Neuronal stem cell (in vitro differentiated cells): ENCODE measurements at regions not wholly inside any gene's neighbourhood (a gene's known extent, or its start where the extent isn't known, plus 50 kb on each side); places are given as distances from the start of the nearest gene placed in this dataset.

Experiments used
- DNase-seq: peaks from one replicate; pipeline ENCODE4 v3.0.0-alpha.2; 2013; ENCODE audit warnings: low spot score
- H2AFZ ChIP-seq: one replicate; pipeline ENCODE4 v1.6.1; 2013; ENCODE audit warnings: mild to moderate bottlenecking, low read length, inconsistent platforms
- H2AK5ac ChIP-seq: 2 replicates; pipeline ENCODE4 v1.6.1; 2013; ENCODE audit warnings: low read depth, mild to moderate bottlenecking, inconsistent platforms, low read length, moderate library complexity, mixed read lengths
- H2BK120ac ChIP-seq: 2 replicates; pipeline ENCODE4 v1.6.1; 2013; ENCODE audit warnings: low read depth, mild to moderate bottlenecking, inconsistent platforms, low read length, moderate library complexity, mixed read lengths
- H2BK12ac ChIP-seq: one replicate; pipeline ENCODE4 v1.6.1; 2013; ENCODE audit warnings: low read length, inconsistent platforms
- H2BK15ac ChIP-seq: 2 replicates; pipeline ENCODE4 v1.6.1; 2013; ENCODE audit warnings: mild to moderate bottlenecking, low read length, inconsistent platforms, mixed read lengths
- H2BK5ac ChIP-seq: one replicate; pipeline ENCODE4 v1.6.1; 2013; ENCODE audit warnings: inconsistent platforms, mild to moderate bottlenecking, low read length, moderate library complexity
- H3K14ac ChIP-seq: one replicate; pipeline ENCODE4 v1.6.1; 2013; ENCODE audit warnings: low read length, inconsistent platforms
- H3K18ac ChIP-seq: 2 replicates; pipeline ENCODE4 v1.6.1; 2013; ENCODE audit warnings: low read length, inconsistent platforms
- H3K23ac ChIP-seq: 2 replicates; pipeline ENCODE4 v1.6.1; 2013; ENCODE audit warnings: low read depth, mild to moderate bottlenecking, mixed read lengths, low read length, inconsistent platforms; ENCODE audit not compliant: poor library complexity
- H3K27ac ChIP-seq: replicated peaks from 3 replicates; pipeline ENCODE4 v1.5.1; 2013; ENCODE audit warnings: low read length, inconsistent platforms
- H3K27me3 ChIP-seq, 3 experiments: 2 replicates each; pipeline ENCODE4 v1.6.1; 2013; ENCODE audit warnings: low read length in 3 of 3, mild to moderate bottlenecking in 2 of 3, inconsistent platforms in 1 of 3, low read depth in 1 of 3, mixed read lengths in 1 of 3, moderate library complexity in 1 of 3; ENCODE audit not compliant: control insufficient read depth in 3 of 3, insufficient read depth in 3 of 3
- H3K36me3 ChIP-seq, 2 donors: replicated peaks in 1 of 2; 2 replicates each; pipeline ENCODE4 v1.6.1; 2013; ENCODE audit warnings: low read length in 2 of 2; ENCODE audit not compliant: control insufficient read depth in 2 of 2, insufficient read depth in 2 of 2
- H3K4ac ChIP-seq: 2 replicates; pipeline ENCODE4 v1.6.1; 2013; ENCODE audit warnings: inconsistent platforms, mild to moderate bottlenecking, low read length, moderate library complexity
- H3K4me1 ChIP-seq, 2 donors: 1 replicate in 1 of 2; 2 replicates in 1 of 2; pipeline ENCODE4 v1.6.1; 2013; ENCODE audit warnings: low read length in 2 of 2, low read depth in 1 of 2; ENCODE audit not compliant: control insufficient read depth in 2 of 2, insufficient read depth in 1 of 2
- H3K4me2 ChIP-seq: one replicate; pipeline ENCODE4 v1.6.1; 2013; ENCODE audit warnings: mild to moderate bottlenecking, low read length, inconsistent platforms; ENCODE audit not compliant: insufficient read depth, poor library complexity, severe bottlenecking
- H3K4me3 ChIP-seq, 2 donors: 2 replicates each; pipeline ENCODE4 v1.5.1; 2013; ENCODE audit warnings: low read length in 2 of 2, mild to moderate bottlenecking in 2 of 2, inconsistent platforms in 1 of 2, moderate library complexity in 1 of 2
- H3K79me1 ChIP-seq: one replicate; pipeline ENCODE4 v1.6.1; 2013; ENCODE audit warnings: low read depth, mild to moderate bottlenecking, inconsistent platforms, low read length, moderate library complexity
- H3K9ac ChIP-seq: one replicate; pipeline ENCODE4 v1.6.1; 2013; ENCODE audit warnings: mild to moderate bottlenecking, low read depth, low read length, inconsistent platforms; ENCODE audit not compliant: poor library complexity
- H3K9me3 ChIP-seq, 2 donors: replicated peaks in 1 of 2; 2 replicates each; pipeline versions ENCODE3 to v1.6.1; 2013; ENCODE audit warnings: low read length in 2 of 2, mild to moderate bottlenecking in 2 of 2, inconsistent platforms in 1 of 2, low read depth in 1 of 2, mixed read lengths in 1 of 2, moderate library complexity in 1 of 2; ENCODE audit not compliant: control insufficient read depth in 2 of 2, insufficient read depth in 1 of 2
- H4K8ac ChIP-seq: one replicate; pipeline ENCODE4 v1.6.1; 2013; ENCODE audit warnings: low read depth, mild to moderate bottlenecking, inconsistent platforms, low read length, moderate library complexity
- H4K91ac ChIP-seq: one replicate; pipeline ENCODE4 v1.6.1; 2013; ENCODE audit warnings: low read length, low read depth, mild to moderate bottlenecking, inconsistent platforms; ENCODE audit not compliant: poor library complexity
- WGBS, 2 donors: extraction: QIAGEN DNeasy Blood & Tissue Kit; methylation state at CpG; one replicate each; pipeline ENCODE4 v1.1.7; 2013; ENCODE audit warnings: missing lambda C conversion rate in 2 of 2, mixed read lengths in 1 of 2; ENCODE audit not compliant: insufficient read length in 2 of 2, insufficient replicate concordance in 1 of 2; ENCODE audit errors: extremely low coverage in 2 of 2; 5-methylcytosine and 5-hydroxymethylcytosine counted together

GRCh38 chr13:59422646-59423045, 741.1 kb downstream of the DIAPH3 start:
- Histone ChIP-seq H3K4me1 (peaks cover 0 to 4% of the 10 kb centered on the region in 2 donors), H2BK15ac (no peak overlapping the region), H4K8ac (no peak overlapping the region), H3K4me3 (no peak overlapping the region), H2BK12ac (no peak overlapping the region), H3K27ac (no peak overlapping the region), H3K36me3 (no peaks in the 10 kb centered on the region), H2AFZ (no peak overlapping the region), H3K9ac (no peak overlapping the region), H3K14ac (no peak overlapping the region), H3K4ac (no peak overlapping the region), H2AK5ac (no peak overlapping the region), H2BK5ac (no peak overlapping the region), H2BK120ac (no peak overlapping the region), H3K79me1 (no peaks in the 10 kb centered on the region), H3K18ac (no peak overlapping the region), H3K23ac (no peak overlapping the region), H4K91ac (no peak overlapping the region), H3K9me3 (no peaks in the 10 kb centered on the region), H3K27me3 (no peaks in the 10 kb centered on the region), H3K4me2 (no peak overlapping the region)
- no peak for DNase-seq
- no CpG with 5 or more reads among the region's 4 CpGs for WGBS, 2 donors

GRCh38 chr13:59423708-59424340, 739.9 kb downstream of the DIAPH3 start:
- H3K18ac ChIP-seq, result no peak overlapping the region
- no peaks in the 10 kb centered on the region for H3K36me3 ChIP-seq
- no peaks in the 10 kb centered on the region for H3K9me3 ChIP-seq
- H2BK12ac ChIP-seq, result no peak overlapping the region
- H3K4me3 ChIP-seq, result no peak overlapping the region
- no peak overlapping the region for H2BK15ac ChIP-seq
- no peak overlapping the region for H4K8ac ChIP-seq
- H3K4me1 ChIP-seq, result peaks cover 0 to 4% of the 10 kb centered on the region in 2 donors
- no peak overlapping the region for H2BK5ac ChIP-seq
- no peaks in the 10 kb centered on the region for H3K79me1 ChIP-seq
- no peak overlapping the region for H3K27ac ChIP-seq
- DNase-seq, result no peak
- H3K4me2 ChIP-seq, result no peak overlapping the region
- no CpG with 5 or more reads among the region's 4 CpGs for WGBS, 2 donors
- no peak overlapping the region for H2BK120ac ChIP-seq
- no peak overlapping the region for H2AFZ ChIP-seq
- H2AK5ac ChIP-seq, result no peak overlapping the region
- H3K4ac ChIP-seq, result no peak overlapping the region
- H4K91ac ChIP-seq, result no peak overlapping the region
- H3K9ac ChIP-seq, result no peak overlapping the region
- no peaks in the 10 kb centered on the region for H3K27me3 ChIP-seq
- no peak overlapping the region for H3K14ac ChIP-seq
- H3K23ac ChIP-seq, result no peak overlapping the region

GRCh38 chr13:59424661-59425060, 739.1 kb downstream of the DIAPH3 start:
- H3K27me3 ChIP-seq, result no peaks in the 10 kb centered on the region
- H3K4ac ChIP-seq, result no peak overlapping the region
- H2AK5ac ChIP-seq, result no peak overlapping the region
- DNase-seq, result no peak
- no peak overlapping the region for H2AFZ ChIP-seq
- no peak overlapping the region for H4K91ac ChIP-seq
- H3K79me1 ChIP-seq, result no peaks in the 10 kb centered on the region
- H3K36me3 ChIP-seq, result no peaks in the 10 kb centered on the region
- H3K14ac ChIP-seq, result no peak overlapping the region
- no peak overlapping the region for H3K4me3 ChIP-seq
- H4K8ac ChIP-seq, result no peak overlapping the region
- no peak overlapping the region for H3K9ac ChIP-seq
- peaks cover 0 to 4% of the 10 kb centered on the region in 2 donors for H3K4me1 ChIP-seq
- H2BK15ac ChIP-seq, result no peak overlapping the region
- no peak overlapping the region for H3K27ac ChIP-seq
- no peak overlapping the region for H3K23ac ChIP-seq
- no peaks in the 10 kb centered on the region for H3K9me3 ChIP-seq
- no peak overlapping the region for H2BK12ac ChIP-seq
- H2BK5ac ChIP-seq, result no peak overlapping the region
- H2BK120ac ChIP-seq, result no peak overlapping the region
- whole genome bisulfite sequencing, 2 donors, result no CpG with 5 or more reads among the region's 2 CpGs
- no peak overlapping the region for H3K4me2 ChIP-seq
- no peak overlapping the region for H3K18ac ChIP-seq

- Histone ChIP-seq H3K36me3 (no peaks in the 10 kb centered on the region), H3K18ac (no peak overlapping the region), H3K9me3 (no peaks in the 10 kb centered on the region), H4K8ac (no peak overlapping the region), H3K4me2 (no peak overlapping the region), H3K4ac (no peak overlapping the region), H3K27ac (no peak overlapping the region), H2BK12ac (no peak overlapping the region), H2AK5ac (no peak overlapping the region), H2BK5ac (no peak overlapping the region), H2AFZ (no peak overlapping the region), H3K14ac (no peak overlapping the region), H3K27me3 (no peaks in the 10 kb centered on the region), H3K9ac (no peak overlapping the region), H3K23ac (no peak overlapping the region), H3K4me3 (no peak overlapping the region), H3K79me1 (no peaks in the 10 kb centered on the region), H2BK120ac (no peak overlapping the region), H4K91ac (no peak overlapping the region), H3K4me1 (peaks cover 0 to 4% of the 10 kb centered on the region in 2 donors), H2BK15ac (no peak overlapping the region)
- WGBS, 2 donors, result no CpG with 5 or more reads among the region's 4 CpGs
- DNase-seq, result no peak
These were observed 738.5 kb downstream of the DIAPH3 start for GRCh38 chr13:59425211-59425741.
